Vagina (tissue), 2 donors: ENCODE measurements at regions not wholly inside any gene's neighbourhood (a gene's known extent, or its start where the extent isn't known, plus 50 kb on each side); places are given as distances from the start of the nearest gene placed in this dataset.

Source experiments
- POLR2AphosphoS5 ChIP-seq, 2 donors: sonication (generic); formaldehyde crosslinking; IDR thresholded peaks; one replicate each; pipeline ENCODE4 v1.9.0; 2017; ENCODE audit warnings: antibody characterized with exemption in 2 of 2, mild to moderate bottlenecking in 2 of 2, low read depth in 1 of 2; ENCODE audit not compliant: insufficient read depth in 1 of 2
- TF ChIP-seq, protein P1 (sequence below), 3 experiments: fragments of 450-650 bp in 2 of 3; fragments of 200-600 bp in 1 of 3; sonication (generic) in 1 of 3; IDR thresholded peaks; one replicate each; pipeline ENCODE4 v1.5.1; 2017 to 2019; ENCODE audit warnings: antibody characterized with exemption in 3 of 3, mild to moderate bottlenecking in 2 of 3, moderate library complexity in 2 of 3

DNA sequence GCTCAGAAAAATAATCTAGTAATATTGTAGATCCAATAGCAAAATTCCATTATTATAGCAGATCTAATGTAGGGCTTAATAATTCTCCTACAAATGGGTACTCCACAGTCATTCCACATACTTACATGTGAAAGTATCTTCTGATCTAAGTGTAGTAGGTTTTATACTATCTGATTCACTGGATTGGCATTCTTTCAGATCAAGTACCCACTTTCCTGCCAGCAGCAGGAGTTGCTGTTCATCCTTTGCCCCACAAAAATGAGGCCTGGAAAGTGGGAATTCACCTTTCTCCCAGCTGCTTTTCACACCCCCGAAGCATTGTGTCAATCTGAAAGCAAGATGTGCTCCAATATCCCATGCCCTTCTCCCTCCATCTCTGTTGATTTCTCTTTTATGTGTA lies 77.1 kb upstream of the RXFP1 start:
- TF ChIP-seq, protein P1, sequence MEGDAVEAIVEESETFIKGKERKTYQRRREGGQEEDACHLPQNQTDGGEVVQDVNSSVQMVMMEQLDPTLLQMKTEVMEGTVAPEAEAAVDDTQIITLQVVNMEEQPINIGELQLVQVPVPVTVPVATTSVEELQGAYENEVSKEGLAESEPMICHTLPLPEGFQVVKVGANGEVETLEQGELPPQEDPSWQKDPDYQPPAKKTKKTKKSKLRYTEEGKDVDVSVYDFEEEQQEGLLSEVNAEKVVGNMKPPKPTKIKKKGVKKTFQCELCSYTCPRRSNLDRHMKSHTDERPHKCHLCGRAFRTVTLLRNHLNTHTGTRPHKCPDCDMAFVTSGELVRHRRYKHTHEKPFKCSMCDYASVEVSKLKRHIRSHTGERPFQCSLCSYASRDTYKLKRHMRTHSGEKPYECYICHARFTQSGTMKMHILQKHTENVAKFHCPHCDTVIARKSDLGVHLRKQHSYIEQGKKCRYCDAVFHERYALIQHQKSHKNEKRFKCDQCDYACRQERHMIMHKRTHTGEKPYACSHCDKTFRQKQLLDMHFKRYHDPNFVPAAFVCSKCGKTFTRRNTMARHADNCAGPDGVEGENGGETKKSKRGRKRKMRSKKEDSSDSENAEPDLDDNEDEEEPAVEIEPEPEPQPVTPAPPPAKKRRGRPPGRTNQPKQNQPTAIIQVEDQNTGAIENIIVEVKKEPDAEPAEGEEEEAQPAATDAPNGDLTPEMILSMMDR (IDR thresholded peaks at IDR 0.05): no peak
- TF ChIP-seq POLR2AphosphoS5 (IDR thresholded peaks at IDR 0.05; ENCODE audit: insufficient read depth in 1 of 2, low read depth in 1 of 2): no peak
